Upper lobe of left lung (tissue), 4 donors: ENCODE measurements at regions not wholly inside any gene's neighbourhood (a gene's known extent, or its start where the extent isn't known, plus 50 kb on each side); places are given as distances from the start of the nearest gene placed in this dataset.

Experiments
- CTCF ChIP-seq, 6 experiments: fragments of 450-650 bp in 4 of 6; fragments of 200-600 bp in 2 of 6; sonication (generic) in 2 of 6; IDR thresholded peaks; one replicate each; pipeline ENCODE4 v1.5.1; 2016 to 2019; ENCODE audit warnings: antibody characterized with exemption in 6 of 6
- EP300 ChIP-seq, 4 donors: sonication (generic); formaldehyde crosslinking; IDR thresholded peaks; one replicate each; pipeline ENCODE4 v1.5.1; 2017; ENCODE audit warnings: antibody characterized with exemption in 4 of 4, control low read depth in 2 of 4
- POLR2A ChIP-seq, 4 donors: fragments of 450-650 bp; IDR thresholded peaks; one replicate each; pipeline ENCODE4 v1.5.1; 2016 to 2017; ENCODE audit warnings: antibody characterized with exemption in 4 of 4, mild to moderate bottlenecking in 2 of 4

GRCh38 chr5:92998456-92998855 lies 582.6 kb downstream of the NR2F1-AS1 start:
- TF ChIP-seq CTCF (IDR thresholded peaks at IDR 0.05) (no peak), POLR2A (IDR thresholded peaks at IDR 0.05) (no peak), EP300 (IDR thresholded peaks at IDR 0.05) (no peak)
